ENCODE measurements at regions not wholly inside any gene's neighbourhood (a gene's known extent, or its start where the extent isn't known, plus 50 kb on each side); places are given as distances from the start of the nearest gene placed in this dataset.

DNA sequence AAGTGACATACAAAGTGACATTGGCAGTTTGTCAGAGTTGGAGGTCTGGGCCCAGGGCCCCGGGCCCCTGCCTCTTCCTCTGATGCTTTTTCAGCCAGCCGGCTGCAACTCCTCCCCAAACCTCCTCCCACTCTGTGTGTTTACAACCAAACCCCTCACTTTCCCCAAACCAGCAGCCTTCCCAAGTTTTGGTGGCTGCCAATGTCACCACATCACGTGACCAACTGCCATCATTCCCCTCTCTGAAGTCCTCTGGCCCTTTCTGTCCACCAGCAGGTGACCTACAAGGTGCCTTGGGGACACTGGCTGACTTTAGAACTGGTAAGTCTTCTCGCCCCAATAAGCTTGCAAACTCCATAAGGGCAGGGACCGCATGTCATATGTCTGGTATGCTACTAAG, 357.7 kb downstream of the BCOR start:
- Histone ChIP-seq H3K9me3 (ENCODE audit: control insufficient read depth, insufficient read depth, low read length) (no peaks in the 10 kb centered on the region), H3K4me3 (ENCODE audit: low read length) (no peak overlapping the region), H3K4me1 (ENCODE audit: control insufficient read depth, insufficient read depth, low read length) (no peaks in the 10 kb centered on the region), H3K36me3 (ENCODE audit: control insufficient read depth, insufficient read depth, low read length) (no peaks in the 10 kb centered on the region), H3K27ac (ENCODE audit: low read length) (no peak overlapping the region), H3K27me3 (ENCODE audit: control insufficient read depth, insufficient read depth, low read length) (no peaks in the 10 kb centered on the region)
- intact Hi-C loops (cut with micrococcal nuclease), result no loop called here
- no peak for DNase-seq
- H3K4me3 Mint-ChIP-seq, result no peak overlapping the region
- H3K9me3 Mint-ChIP-seq, result no peaks in the 10 kb centered on the region
- H3K36me3 Mint-ChIP-seq, result no peaks in the 10 kb centered on the region
- no peak for ATAC-seq
- no peaks in the 10 kb centered on the region for H3K4me1 Mint-ChIP-seq
- no peak overlapping the region for H3K27ac Mint-ChIP-seq
- H3K27me3 Mint-ChIP-seq (ENCODE audit: low read depth in 2 of 2), result no peaks in the 10 kb centered on the region
- 59% methylated on average over 5 of the region's 5 CpGs for WGBS (ENCODE audit: insufficient coverage)
- TF ChIP-seq, protein P1, sequence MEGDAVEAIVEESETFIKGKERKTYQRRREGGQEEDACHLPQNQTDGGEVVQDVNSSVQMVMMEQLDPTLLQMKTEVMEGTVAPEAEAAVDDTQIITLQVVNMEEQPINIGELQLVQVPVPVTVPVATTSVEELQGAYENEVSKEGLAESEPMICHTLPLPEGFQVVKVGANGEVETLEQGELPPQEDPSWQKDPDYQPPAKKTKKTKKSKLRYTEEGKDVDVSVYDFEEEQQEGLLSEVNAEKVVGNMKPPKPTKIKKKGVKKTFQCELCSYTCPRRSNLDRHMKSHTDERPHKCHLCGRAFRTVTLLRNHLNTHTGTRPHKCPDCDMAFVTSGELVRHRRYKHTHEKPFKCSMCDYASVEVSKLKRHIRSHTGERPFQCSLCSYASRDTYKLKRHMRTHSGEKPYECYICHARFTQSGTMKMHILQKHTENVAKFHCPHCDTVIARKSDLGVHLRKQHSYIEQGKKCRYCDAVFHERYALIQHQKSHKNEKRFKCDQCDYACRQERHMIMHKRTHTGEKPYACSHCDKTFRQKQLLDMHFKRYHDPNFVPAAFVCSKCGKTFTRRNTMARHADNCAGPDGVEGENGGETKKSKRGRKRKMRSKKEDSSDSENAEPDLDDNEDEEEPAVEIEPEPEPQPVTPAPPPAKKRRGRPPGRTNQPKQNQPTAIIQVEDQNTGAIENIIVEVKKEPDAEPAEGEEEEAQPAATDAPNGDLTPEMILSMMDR (IDR thresholded peaks at IDR 0.05), result no peak

DNA sequence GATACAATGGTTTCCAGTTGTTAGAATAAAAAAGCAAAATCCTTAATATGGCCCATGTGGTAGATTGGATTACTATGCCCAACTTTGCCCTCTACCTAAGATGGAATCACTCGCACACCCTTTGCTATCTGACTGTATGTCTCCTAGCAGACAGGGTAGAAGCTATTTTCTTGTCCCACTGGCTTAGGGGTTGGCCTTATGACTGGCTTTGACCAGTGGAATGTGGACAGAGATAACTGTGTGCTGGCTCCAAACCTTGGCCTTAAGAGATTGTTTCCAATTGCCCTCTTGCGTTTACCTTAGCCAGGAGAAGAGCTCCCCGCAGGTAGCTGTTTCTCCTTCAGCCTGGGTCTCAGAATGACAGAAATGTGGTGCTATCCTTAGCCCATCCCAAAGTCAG, 355.9 kb downstream of the BCOR start:
- TF ChIP-seq, protein P1 (IDR thresholded peaks at IDR 0.05), result no peak
- Histone ChIP-seq H3K27me3 (ENCODE audit: control insufficient read depth, insufficient read depth, low read length) (no peaks in the 10 kb centered on the region), H3K4me1 (ENCODE audit: control insufficient read depth, insufficient read depth, low read length) (no peaks in the 10 kb centered on the region), H3K36me3 (ENCODE audit: control insufficient read depth, insufficient read depth, low read length) (no peaks in the 10 kb centered on the region), H3K4me3 (ENCODE audit: low read length) (no peak overlapping the region), H3K27ac (ENCODE audit: low read length) (no peak overlapping the region), H3K9me3 (ENCODE audit: control insufficient read depth, insufficient read depth, low read length) (no peaks in the 10 kb centered on the region)
- Mint-ChIP-seq H3K4me1 (no peaks in the 10 kb centered on the region), H3K27ac (no peak overlapping the region), H3K36me3 (no peaks in the 10 kb centered on the region), H3K27me3 (ENCODE audit: low read depth in 2 of 2) (no peaks in the 10 kb centered on the region), H3K9me3 (no peaks in the 10 kb centered on the region), H3K4me3 (no peak overlapping the region)
- no peak for ATAC-seq
- intact Hi-C loops (cut with micrococcal nuclease), result no loop called here
- 100% methylated on average over 2 of the region's 3 CpGs for WGBS (ENCODE audit: insufficient coverage)
- no peak for DNase-seq

DNA sequence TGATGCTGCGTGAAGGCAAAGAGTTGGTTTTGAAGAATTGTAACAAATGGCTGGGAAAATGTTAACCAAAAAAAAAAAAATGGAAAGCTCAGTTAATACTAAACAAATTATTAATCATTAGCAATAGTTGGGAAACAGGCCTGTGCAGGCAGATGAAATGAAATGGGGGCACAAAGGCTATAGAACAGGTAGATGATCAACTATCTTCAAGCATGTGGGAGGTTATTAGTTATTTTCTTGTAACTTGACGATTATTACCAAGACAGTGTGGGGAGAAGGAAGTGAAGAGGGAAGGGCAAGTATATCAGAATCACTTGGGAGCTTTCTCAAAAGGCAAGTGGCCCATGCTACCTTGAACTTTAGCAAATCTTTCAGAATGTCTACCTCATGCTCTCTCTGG, 351.9 kb downstream of the BCOR start:
- Mint-ChIP-seq H3K4me1 (no peaks in the 10 kb centered on the region), H3K27me3 (ENCODE audit: low read depth in 2 of 2) (no peaks in the 10 kb centered on the region), H3K27ac (no peak overlapping the region), H3K36me3 (no peaks in the 10 kb centered on the region), H3K4me3 (no peak overlapping the region), H3K9me3 (no peaks in the 10 kb centered on the region)
- no peaks in the 10 kb centered on the region for H3K9me3 ChIP-seq (ENCODE audit: control insufficient read depth, insufficient read depth, low read length)
- ATAC-seq, result no peak
- H3K4me3 ChIP-seq (ENCODE audit: low read length), result no peak overlapping the region
- peaks cover 9% of the 10 kb centered on the region for H3K4me1 ChIP-seq (ENCODE audit: control insufficient read depth, insufficient read depth, low read length)
- H3K27ac ChIP-seq (ENCODE audit: low read length), result no peak overlapping the region
- intact Hi-C loops (cut with micrococcal nuclease), result no loop called here
- no peak for DNase-seq
- WGBS (ENCODE audit: insufficient coverage), result 82% methylated on average over 1 of the region's 2 CpGs
- no peaks in the 10 kb centered on the region for H3K27me3 ChIP-seq (ENCODE audit: control insufficient read depth, insufficient read depth, low read length)
- H3K36me3 ChIP-seq (ENCODE audit: control insufficient read depth, insufficient read depth, low read length), result no peaks in the 10 kb centered on the region
- TF ChIP-seq, protein P1 (IDR thresholded peaks at IDR 0.05), result no peak

DNA sequence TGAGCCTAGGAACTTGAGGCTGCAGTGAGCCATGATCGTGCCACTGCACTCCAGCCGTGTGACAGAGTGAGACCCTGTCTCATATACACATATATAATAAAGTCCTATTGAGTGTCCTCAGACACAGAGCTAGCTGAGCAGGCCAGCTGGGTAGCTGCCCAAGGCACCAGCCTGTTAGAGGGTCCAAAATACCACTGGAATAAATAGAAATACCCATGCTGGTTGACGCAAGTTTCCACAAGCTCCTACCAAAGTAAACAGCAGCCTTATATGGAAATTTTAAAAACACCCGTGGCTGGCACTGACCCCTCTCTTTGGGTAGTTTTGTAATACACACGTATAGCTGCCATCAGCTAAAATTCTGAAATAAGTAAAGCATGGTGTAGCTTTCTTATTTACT, 348.6 kb downstream of the BCOR start:
- no CpG with 5 or more reads among the region's 5 CpGs for WGBS (ENCODE audit: insufficient coverage)
- no peak overlapping the region for H3K4me3 Mint-ChIP-seq
- Histone ChIP-seq H3K36me3 (ENCODE audit: control insufficient read depth, insufficient read depth, low read length) (no peaks in the 10 kb centered on the region), H3K4me1 (ENCODE audit: control insufficient read depth, insufficient read depth, low read length) (peaks cover 15% of the 10 kb centered on the region), H3K4me3 (ENCODE audit: low read length) (no peak overlapping the region), H3K27ac (ENCODE audit: low read length) (no peak overlapping the region), H3K9me3 (ENCODE audit: control insufficient read depth, insufficient read depth, low read length) (no peaks in the 10 kb centered on the region), H3K27me3 (ENCODE audit: control insufficient read depth, insufficient read depth, low read length) (no peaks in the 10 kb centered on the region)
- no peak overlapping the region for H3K27ac Mint-ChIP-seq
- no peaks in the 10 kb centered on the region for H3K9me3 Mint-ChIP-seq
- TF ChIP-seq, protein P1 (IDR thresholded peaks at IDR 0.05), result no peak
- no peaks in the 10 kb centered on the region for H3K4me1 Mint-ChIP-seq
- DNase-seq, result no peak
- no peaks in the 10 kb centered on the region for H3K36me3 Mint-ChIP-seq
- no peaks in the 10 kb centered on the region for H3K27me3 Mint-ChIP-seq (ENCODE audit: low read depth in 2 of 2)
- intact Hi-C loops (cut with micrococcal nuclease), result no loop called here
- ATAC-seq, result no peak

Measured in natural killer cell (primary cell).